ENCODE measurements at regions not wholly inside any gene's neighbourhood (a gene's known extent, or its start where the extent isn't known, plus 50 kb on each side); places are given as distances from the start of the nearest gene placed in this dataset.

DNA sequence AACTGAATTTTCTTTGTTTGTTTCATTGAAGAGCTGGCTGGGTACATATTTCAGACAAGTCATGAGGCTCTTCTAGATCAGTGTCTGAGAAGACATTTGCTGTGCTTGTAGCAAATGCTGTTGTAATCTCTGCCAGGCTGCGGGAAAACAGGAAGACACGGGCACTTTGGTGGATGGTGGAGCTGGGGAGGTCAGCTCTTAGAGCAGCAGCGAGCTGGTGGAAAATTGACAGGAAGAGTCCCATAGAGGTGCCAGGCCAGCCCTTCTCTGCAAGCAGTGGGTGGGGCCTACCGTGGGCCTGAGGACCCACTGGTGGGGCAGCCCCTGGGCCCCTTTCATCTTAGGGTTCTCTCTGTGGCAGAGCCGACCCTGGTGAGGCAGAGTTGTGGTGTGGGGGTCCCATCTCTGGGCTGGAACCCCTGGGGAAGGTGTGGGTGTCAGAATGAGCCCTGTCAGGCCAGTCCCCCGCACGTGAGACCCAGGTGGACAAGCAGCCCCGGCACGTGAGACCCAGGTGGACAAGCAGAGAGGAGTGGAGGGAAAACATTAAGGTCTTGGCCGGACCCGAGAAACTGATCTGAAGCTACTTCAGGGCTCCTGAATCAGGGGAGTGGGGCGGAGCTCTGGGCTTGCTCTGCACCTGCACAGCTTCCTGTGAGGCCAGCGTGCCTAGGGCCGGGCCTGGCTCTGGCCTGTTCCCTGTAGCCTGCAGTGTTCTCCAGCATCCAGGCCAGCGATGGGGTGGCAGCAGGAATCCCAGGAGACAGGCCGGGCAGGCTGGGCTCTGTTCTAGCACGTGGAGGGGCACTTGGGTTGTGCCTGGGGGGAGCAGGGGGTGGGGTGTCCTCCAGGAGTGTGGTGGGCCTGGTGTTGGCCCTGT lies 273.5 kb upstream of the HDAC4 start:
- DNase-seq (ENCODE audit: low read depth in 2 of 2), result no peak

DNA sequence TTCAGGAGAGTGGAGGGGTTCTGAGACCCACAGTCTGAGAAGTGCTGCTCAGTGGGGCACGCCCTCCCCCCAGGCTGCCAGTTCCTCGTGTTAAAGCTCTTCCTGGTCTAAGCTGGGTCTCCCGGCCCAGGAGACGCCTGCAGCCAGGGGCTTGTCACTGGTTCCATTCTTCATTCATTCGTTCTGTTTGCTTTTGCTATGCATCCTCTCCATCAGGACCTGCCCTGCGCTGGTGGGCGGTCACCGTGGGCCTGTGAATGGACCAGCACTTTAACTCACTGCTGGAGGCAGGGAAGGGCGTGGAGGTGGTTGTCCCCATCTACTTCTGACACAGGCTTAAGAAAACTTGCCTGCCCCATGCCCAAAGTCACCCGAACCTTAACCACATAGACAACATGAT lies 272.8 kb upstream of the HDAC4 start:
- DNase-seq (ENCODE audit: low read depth in 2 of 2), result no peak

DNA sequence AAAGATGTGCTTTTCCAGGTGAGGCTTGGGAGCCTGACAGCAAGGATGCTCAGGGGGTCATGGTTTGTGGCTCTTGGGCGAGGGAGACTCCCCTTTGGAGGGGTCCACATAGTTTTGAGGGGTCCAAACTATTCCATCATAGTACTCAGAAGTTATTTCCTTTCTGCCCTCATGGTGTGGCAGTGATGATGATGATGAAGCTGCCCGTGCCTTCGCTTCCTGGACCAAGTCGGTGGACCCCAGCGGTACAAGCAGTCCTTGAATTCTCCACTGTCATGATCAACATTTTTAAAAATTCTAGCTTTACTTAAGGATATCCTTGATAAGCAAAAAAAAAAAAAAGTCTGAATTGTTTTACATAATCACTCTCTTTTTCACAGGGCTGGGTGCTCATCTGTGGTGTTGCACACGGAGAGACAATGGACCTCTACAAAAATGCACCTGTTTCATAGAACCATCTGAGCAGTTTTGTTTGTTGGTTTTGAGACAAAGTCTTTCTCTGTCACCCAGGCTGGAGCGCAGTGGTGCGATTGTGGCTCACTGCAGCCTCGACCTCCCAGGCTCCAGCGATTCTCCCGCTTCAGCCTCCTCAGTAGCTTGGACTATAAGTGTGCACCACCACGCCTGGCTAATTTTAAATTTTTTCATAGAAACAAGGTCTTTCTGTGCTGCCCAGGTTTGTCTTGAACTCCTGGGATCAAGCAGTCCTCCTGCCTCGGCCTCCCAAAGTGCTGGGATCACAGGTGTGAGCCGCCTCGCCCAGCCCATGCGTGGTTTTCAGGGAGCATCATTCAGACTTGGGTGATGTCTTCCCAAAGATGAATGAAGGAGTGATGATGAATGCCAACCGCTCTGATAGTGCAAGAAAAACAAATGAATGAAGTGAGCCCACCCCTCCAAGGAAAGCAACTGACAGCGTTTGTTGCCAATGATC lies 271.4 kb upstream of the HDAC4 start:
- DNase-seq (ENCODE audit: low read depth in 2 of 2), result no peak

DNA sequence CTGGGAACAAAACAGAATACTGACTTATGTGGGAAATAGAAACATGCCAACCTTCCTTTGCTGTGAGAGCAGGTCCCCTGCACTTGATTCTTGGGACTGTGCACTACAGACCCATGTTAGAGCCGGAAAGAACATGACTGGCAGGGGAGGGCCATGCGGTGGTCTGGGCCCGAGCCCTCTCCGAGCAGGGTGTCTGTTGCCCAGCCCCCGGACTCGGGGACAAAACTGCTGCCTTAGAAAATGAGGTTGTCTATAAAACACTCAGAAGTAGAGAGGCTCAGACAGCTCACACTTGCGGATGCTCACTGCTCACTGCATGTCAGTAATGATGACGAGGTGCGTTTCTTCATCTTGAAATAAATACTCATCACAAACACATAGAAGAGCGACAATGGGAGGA lies 270.7 kb upstream of the HDAC4 start:
- no peak for DNase-seq (ENCODE audit: low read depth in 2 of 2)

DNA sequence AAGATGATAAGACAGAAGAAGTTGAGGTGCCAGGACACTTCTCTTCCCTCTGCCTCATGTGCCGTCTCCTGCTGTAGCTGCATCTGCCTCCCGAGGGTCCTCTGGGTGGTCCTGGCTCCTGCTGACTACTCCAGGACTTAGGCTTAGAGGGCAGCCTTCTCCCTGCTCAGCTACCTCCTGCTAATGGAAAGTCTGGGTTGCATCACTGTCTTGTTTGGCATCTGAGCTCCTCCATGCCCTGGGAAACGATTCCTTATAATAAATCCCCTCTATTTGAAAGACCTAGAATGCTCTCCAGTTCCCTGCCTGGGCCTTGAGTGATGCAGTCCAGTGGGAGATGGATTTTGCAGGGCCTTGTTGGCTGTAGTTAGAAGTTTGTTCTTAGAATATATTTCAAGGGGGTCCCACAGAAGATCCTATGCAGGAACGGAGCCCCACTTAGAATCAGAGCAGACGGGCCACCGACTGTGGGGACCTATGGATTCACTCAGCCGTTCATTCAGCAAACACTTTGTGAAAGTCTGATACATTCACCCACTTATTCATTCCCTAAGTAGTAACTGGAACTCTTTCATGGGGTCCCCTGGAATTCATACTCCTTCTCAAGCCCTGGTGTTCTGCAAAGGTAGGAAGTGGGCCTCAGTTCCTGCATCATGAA lies 269.8 kb upstream of the HDAC4 start:
- no peak for DNase-seq (ENCODE audit: low read depth in 2 of 2)

GRCh38 chr2:239669899-239670460 lies 269.2 kb upstream of the HDAC4 start:
- DNase-seq (ENCODE audit: low read depth in 2 of 2), result no peak

DNA sequence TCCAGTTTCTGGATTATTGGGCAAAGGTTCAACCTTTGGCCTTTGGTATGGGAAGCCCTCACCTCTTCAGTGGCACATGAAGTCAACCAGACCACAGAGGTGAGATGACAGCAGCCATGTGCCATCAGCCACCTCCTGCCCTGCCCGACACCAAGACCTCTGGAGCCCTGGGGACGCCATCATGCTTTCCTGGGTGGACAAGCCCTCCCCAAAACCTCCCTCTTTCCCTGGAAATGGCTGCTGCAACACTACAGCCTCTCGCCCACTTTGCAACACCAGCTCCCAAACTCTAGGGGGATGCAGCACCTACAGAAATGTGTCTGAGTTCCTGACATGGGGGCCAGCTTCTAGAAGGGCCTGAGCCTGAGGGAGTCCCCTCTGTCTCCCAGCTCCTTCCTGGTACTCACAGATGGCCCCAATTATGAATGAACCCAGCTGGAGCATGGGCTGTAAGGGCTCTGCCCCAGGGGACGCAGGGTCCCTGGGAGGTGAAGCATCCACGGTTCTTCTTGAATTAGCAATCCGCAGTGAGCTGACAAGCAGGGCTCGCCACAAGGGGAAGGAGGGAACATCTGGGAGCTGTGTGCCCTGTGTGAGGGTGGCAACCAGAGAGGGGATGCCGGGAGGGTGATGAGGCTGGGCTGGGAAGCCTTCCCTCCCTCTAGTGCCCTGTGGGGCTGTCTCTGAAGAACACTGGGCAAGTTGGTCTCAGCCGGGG lies 268.5 kb upstream of the HDAC4 start:
- no peak for DNase-seq (ENCODE audit: low read depth in 2 of 2)

DNA sequence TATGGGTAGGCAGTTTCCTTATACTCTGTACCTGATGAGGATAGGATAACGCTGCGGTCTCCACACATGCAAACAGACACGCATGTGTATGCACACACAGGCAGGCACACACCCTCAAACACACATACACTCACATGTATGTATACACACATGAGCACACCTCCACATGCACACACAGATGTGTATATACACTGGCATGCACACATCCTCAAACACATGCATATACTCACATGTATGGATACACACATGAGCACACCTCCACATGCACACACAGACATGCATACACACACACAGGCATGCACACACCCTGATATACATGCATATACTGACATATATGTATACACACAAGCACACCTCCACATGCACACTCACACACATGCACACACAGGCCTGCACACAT lies 267.8 kb upstream of the HDAC4 start:
- no peak for DNase-seq (ENCODE audit: low read depth in 2 of 2)

- no peak for DNase-seq (ENCODE audit: low read depth in 2 of 2)
Observed at GRCh38 chr2:239668042-239668441, 267.2 kb upstream of the HDAC4 start.

DNA sequence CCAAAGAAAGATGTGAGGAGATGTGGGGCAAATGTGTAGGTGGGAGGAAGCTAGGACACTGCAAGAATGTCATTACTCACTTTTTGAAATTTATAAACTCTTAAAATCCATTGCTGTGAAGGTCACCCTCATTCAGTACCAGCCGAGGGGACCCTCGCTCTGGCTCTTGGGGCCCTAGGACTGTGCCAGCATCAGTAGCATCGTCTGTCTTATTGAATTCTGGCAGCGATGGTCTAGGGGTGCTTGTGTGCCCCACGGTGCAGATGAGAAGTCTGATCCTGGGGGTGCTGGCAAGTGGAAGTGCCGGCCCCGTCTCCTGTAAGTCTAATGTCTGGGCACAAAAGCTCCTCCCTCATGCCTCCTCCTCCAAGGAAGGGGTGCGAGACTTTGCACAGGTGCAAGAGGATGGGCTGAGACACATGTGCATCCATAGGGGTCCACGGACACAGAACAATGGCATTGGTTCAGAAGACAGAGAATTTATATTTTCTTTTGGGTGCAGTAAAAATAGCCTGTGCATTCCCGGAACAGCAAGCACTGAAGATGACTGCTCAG lies 266.7 kb upstream of the HDAC4 start:
- no peak for DNase-seq (ENCODE audit: low read depth in 2 of 2)

DNA sequence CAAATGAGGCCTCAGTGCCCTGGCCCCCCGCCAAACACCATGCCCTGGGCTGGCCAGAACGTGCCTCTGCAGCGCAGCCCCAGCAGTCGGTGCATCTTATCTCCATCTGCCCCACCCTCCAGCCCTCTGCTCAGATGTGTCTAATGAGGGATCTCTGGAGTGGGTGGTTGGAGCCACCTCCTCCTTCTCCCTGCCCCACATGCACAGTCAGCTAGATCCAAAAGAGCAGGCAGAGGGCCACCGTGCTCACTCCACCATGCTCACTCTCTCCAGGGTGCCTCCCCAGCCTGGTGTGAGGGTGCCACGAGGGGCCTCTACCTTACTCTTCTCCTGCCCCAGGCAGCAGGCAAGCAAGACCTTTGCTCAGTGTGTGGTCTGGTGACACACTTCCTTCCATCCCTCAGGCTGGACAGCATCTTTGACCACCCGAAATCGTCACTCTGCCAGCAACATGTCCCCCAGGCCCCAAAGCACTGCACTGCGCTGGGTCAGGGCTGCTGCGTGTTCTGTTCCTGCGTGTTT lies 266.1 kb upstream of the HDAC4 start:
- no peak for DNase-seq (ENCODE audit: low read depth in 2 of 2)

DNA sequence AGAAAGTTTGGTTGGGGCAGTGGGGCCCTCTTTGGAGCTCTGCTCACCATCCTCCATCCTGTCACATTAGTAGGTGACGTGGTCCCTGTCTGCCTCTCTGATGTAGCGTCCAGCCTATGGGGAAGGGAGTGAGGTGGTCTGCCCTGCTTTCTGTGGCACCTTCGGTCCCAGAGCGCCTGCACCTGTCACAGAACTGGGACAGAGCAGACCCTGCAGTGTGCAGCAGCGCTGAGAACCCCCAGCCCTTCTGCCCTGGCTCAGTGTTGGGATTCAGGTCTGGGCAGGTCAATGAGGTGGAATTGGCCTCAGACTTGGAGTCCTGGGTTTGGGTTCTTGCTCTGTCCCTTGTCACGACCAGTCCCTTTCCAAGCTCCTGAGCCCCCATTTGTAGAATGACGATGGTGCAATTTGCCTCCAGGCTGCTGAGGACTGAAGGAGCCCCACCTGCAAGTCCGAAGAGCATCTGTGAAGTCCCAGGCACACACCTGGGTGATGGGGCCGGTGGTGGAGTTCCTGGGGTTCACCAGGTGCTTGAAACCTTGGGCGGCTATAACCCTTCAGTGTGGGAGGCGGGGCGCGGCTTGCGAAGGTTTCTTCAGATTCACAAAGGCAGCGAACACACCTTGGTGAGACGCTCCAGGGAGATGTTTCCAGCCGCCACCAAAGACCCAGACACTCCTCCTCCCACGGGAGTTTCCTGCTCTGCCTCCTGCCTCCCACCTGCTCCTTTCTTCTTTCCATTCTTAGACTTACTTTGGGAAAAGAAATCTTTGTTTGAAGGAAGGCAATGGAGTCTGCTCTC lies 265.4 kb upstream of the HDAC4 start:
- no peak for DNase-seq (ENCODE audit: low read depth in 2 of 2)

- DNase-seq (ENCODE audit: low read depth in 2 of 2), result no peak
Observed at GRCh38 chr2:239664216-239664810, 263.5 kb upstream of the HDAC4 start.

GRCh38 chr2:239663364-239663924 lies 262.6 kb upstream of the HDAC4 start:
- no peak for DNase-seq (ENCODE audit: low read depth in 2 of 2)

DNA sequence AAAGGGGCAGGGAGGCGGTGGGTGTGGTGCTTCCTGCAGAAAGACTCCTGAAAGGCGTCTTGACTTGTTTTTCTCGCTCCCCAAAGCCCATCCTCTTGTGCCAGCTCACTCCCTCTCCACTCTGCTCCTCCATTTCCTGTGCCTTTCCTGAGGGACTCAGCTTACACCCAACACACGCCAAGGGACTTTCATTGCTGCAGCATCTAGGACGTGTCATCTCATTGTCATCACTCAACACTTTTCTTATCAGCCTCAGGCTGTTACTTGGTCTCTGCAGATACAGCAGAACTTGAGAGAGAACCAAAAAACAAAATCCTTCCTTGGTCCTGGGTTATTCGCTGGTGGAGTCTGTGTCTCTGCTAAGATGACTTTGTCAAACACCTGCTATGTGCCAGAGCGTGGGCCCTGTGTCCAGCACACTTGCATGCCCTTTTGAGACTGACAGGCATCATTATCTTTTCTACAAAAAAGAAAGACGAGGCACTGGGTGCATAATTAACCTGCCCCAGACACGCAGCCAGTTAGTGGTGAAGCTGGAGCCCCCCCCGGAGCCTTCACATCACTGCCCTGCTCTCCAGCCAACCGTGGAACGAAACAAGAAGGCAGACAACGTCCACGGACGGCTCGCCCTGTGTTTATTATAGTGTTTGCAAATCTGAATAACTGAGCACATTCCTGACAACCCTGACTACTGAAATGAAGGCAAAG lies 261.7 kb upstream of the HDAC4 start:
- DNase-seq (ENCODE audit: low read depth in 2 of 2), result no peak

DNA sequence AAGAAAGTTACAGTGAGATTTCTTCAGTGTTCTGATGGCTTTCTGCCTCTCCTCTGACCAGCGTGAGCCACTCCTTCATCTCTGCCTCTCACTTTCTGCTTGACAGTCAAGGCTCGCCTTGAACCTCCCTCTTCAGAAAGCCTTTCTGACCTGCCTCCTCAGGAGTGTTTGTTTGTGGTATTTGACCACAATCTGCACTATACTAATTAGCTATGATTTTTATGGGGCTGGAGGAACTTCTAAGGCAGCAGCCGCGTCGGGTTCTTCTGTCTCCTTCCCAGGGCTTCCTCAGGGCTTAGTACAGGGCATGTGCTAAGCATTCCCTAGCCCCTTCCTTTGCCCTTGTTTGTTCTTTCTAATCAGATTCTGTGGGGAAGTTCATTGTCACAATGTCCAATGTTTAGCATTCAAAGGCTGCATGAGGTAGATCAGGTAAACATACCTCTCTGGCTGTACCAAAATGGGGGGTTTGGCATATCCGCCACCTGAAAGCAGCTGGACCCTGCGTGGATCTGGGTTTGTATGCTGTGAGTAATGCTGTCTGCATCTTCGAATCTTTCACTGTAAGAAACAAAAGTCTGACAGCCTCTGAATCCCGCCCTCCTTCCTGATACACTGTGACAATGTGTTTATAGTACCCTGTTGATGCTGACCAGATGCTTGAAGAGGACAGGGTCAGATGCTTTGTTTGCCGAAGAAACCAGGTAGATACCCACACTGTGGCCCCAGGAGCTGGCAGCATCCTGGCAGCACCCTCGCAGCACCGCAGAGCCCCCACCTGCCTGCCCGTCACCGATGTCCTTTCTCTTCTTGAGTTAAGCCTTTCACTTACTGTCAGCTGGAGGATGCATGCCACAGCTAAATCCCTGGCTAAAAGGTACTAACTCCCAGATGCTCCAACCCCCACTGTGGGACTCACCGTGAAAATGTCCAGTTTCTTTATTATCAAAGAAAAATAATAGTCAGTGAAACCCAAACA lies 260.8 kb upstream of the HDAC4 start:
- no peak for DNase-seq (ENCODE audit: low read depth in 2 of 2)
